Right lobe of liver (tissue), 6 donors: ENCODE measurements at regions not wholly inside any gene's neighbourhood (a gene's known extent, or its start where the extent isn't known, plus 50 kb on each side); places are given as distances from the start of the nearest gene placed in this dataset.
"Not testable (repeated sequence)": the region's sequence is repeated elsewhere in the genome, so short reads cannot be mapped to it uniquely, and the experiment has no call there.

Experiments
- ATAC-seq, 4 donors: fragments of 200-7000 bp; cut with Tn5 transposase; one replicate each; pipeline ENCODE4 v1.9.1; 2020; ENCODE audit warnings: mild to moderate bottlenecking in 4 of 4, moderate library complexity in 4 of 4
- DNase-seq, 3 donors: peaks; one replicate each; pipeline ENCODE4 v3.0.0-alpha.2; 2020
- H3K27ac ChIP-seq, 3 donors: fragments of 200-600 bp; one replicate each; pipeline ENCODE4 v1.8.0; 2022
- H3K27me3 ChIP-seq, 2 donors: fragments of 200-600 bp; one replicate each; pipeline ENCODE4 v1.8.0; 2022
- H3K36me3 ChIP-seq, 4 donors: fragments of 200-600 bp; sonication (generic) in 1 of 4; one replicate each; pipeline versions ENCODE4 v1.5.1 to v1.8.0; 2017 to 2022; ENCODE audit warnings: control low read depth in 1 of 4
- H3K4me1 ChIP-seq, 4 donors: fragments of 200-600 bp; sonication (generic) in 1 of 4; one replicate each; pipeline versions ENCODE4 v1.5.1 to v1.8.0; 2017 to 2022; ENCODE audit warnings: control low read depth in 1 of 4
- H3K4me3 ChIP-seq, 3 donors: fragments of 200-600 bp; one replicate each; pipeline ENCODE4 v1.8.0; 2022
- H3K9me3 ChIP-seq, 4 donors: fragments of 200-600 bp; sonication (generic) in 1 of 4; one replicate each; pipeline versions ENCODE4 v1.5.1 to v1.8.0; 2017 to 2022; ENCODE audit warnings: control low read depth in 1 of 4
- POLR2A ChIP-seq: fragments of 450-650 bp; IDR thresholded peaks from one replicate; pipeline ENCODE4 v1.6.1; 2017; ENCODE audit warnings: antibody characterized with exemption, mild to moderate bottlenecking
- WGBS: methylation state at CpG from one replicate; pipeline ENCODE4 v1.1.6; 2018; ENCODE audit warnings: low coverage, low lambda C conversion rate; ENCODE audit not compliant: insufficient coverage; ENCODE audit errors: missing lambda C conversion rate; 5-methylcytosine and 5-hydroxymethylcytosine counted together
- intact Hi-C, 2 donors: fragments of 100-400 bp; cut with DNase I; formaldehyde crosslinking; loops; one replicate each; pipeline versions ENCODE4 v1.11.2 to v1.14.1; 2022
- TF ChIP-seq, protein P1 (sequence below), 4 donors: fragments of 200-600 bp in 3 of 4; fragments of 450-650 bp in 1 of 4; IDR thresholded peaks; one replicate each; pipeline versions ENCODE4 v1.5.1 to v1.8.0; 2016 to 2022; ENCODE audit warnings: antibody characterized with exemption in 4 of 4, mild to moderate bottlenecking in 2 of 4
- donor health status: DM: no; HTN: yes; CAD: no.
- donor health status: DM: no; HTN: no; CAD: no.
- donor health status: DM: no; HTN: no; CAD: no.
- donor health status: DM: no; HTN: yes; CAD: no.
- donor health status: DM: no; HTN: yes; CAD: no.

DNA sequence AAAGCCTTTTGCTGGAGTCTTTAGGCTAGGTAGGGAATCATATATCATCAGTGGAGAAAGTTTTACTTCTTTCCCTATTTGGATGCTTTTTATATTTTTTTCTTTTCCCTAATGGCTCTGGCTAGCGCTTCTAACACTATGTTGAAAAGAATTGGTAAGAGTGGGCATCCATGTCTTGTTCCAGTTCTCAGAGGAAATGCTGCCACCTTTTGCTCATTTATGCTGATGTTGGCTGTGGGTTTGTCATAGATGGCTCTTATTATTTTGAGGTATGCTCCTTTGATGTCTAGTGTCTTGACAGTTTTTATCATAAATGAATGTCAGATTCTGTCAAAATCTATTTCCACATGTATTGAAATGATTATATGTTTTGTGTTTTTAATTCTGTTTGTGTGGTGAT is 1544.1 kb downstream of the REEP3 start:
- ATAC-seq (peak in 2 of 4 donors; percentile 28 to 40), DNase-seq (no peak)
- no peaks in the 10 kb centered on the region for H3K36me3 ChIP-seq
- intact Hi-C loops: no loop called here
- H3K9me3 ChIP-seq: no peaks in the 10 kb centered on the region
- TF ChIP-seq, protein P1, sequence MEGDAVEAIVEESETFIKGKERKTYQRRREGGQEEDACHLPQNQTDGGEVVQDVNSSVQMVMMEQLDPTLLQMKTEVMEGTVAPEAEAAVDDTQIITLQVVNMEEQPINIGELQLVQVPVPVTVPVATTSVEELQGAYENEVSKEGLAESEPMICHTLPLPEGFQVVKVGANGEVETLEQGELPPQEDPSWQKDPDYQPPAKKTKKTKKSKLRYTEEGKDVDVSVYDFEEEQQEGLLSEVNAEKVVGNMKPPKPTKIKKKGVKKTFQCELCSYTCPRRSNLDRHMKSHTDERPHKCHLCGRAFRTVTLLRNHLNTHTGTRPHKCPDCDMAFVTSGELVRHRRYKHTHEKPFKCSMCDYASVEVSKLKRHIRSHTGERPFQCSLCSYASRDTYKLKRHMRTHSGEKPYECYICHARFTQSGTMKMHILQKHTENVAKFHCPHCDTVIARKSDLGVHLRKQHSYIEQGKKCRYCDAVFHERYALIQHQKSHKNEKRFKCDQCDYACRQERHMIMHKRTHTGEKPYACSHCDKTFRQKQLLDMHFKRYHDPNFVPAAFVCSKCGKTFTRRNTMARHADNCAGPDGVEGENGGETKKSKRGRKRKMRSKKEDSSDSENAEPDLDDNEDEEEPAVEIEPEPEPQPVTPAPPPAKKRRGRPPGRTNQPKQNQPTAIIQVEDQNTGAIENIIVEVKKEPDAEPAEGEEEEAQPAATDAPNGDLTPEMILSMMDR (IDR thresholded peaks at IDR 0.05): peak in 1 of 4 donors; percentile 22
- TF ChIP-seq POLR2A: no peak
- H3K27ac ChIP-seq: no peak overlapping the region
- WGBS: 56% methylated on average over 1 of the region's 1 CpG
- H3K4me3 ChIP-seq: no peak overlapping the region
- no peaks in the 10 kb centered on the region for H3K4me1 ChIP-seq
- no peaks in the 10 kb centered on the region for H3K27me3 ChIP-seq

DNA sequence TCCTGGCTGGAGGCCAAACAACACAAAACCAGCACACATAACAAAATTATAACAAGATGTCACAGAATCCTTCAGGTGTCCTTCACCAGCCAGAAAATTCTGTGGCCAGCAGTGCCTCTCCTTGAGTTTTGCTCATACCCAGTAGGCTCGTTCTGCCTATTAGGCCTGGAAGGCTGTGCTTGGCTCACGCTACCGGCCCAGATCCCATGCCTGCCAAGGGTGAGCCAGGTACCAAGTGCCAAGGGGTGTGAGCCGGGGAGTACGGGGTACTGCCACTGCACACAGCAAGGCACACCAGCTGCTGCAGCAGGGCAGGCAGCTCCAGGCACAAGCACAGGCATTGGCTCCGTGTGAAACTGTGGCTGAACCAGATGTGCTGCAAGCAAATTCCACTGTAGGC is 1562.0 kb downstream of the REEP3 start:
- no peak for TF ChIP-seq POLR2A
- TF ChIP-seq, protein P1 (IDR thresholded peaks at IDR 0.05): no peak
- no peak overlapping the region for H3K27ac ChIP-seq
- H3K4me1 ChIP-seq: no peaks in the 10 kb centered on the region
- H3K9me3 ChIP-seq: no peaks in the 10 kb centered on the region
- DNase-seq: no peak
- no peaks in the 10 kb centered on the region for H3K36me3 ChIP-seq
- H3K27me3 ChIP-seq: no peaks in the 10 kb centered on the region
- H3K4me3 ChIP-seq: no peak overlapping the region
- intact Hi-C loops: no loop called here
- WGBS: 80% methylated on average over 1 of the region's 6 CpGs
- ATAC-seq: no peak

DNA sequence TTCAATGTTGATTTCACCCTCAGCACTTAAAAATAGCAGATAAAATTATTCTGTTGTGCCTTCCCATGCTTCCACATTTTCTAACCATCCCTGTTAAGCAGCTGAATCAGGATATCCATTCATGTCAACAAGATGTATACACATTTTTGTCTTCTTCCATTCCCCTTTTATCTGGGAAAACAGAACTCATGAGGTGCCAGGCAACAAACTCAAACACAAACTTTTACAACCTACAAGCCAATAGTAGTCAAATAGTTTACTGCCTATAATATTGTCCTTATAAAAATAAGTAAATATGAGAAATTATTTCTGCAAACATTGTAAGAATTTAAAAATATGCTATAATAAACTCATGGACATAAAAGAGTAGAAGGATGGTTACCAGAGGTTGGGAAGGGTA is 1569.8 kb downstream of the REEP3 start:
- intact Hi-C loops: no loop called here
- H3K9me3 ChIP-seq: no peaks in the 10 kb centered on the region
- no peak overlapping the region for H3K27ac ChIP-seq
- H3K36me3 ChIP-seq: no peaks in the 10 kb centered on the region
- H3K4me3 ChIP-seq: no peak overlapping the region
- no peak for TF ChIP-seq POLR2A
- TF ChIP-seq, protein P1 (IDR thresholded peaks at IDR 0.05): no peak
- DNase-seq: no peak
- no peak for ATAC-seq
- no peaks in the 10 kb centered on the region for H3K4me1 ChIP-seq
- no peaks in the 10 kb centered on the region for H3K27me3 ChIP-seq

DNA sequence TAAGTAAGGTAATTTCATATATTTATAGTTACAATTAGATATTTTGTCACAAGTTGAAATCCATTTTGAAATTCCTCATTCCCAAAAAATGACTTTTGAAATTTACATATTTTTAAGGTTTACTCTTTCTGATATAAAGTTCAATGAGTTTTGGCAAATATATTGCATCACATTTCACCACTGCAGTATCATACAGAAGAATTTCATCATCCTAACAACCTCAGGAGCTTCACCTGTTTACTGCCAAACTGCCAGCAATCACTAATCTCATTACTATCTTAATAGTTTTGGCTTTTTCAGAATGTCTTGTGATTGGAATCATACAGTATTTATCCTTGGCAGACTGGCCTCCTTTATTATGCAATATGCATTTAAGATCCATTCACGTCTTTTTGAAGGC is 1578.9 kb downstream of the REEP3 start:
- H3K4me1 ChIP-seq: peaks cover 0 to 8% (median 0%) of the 10 kb centered on the region in 4 donors
- H3K27me3 ChIP-seq: no peaks in the 10 kb centered on the region
- DNase-seq: no peak
- peak; percentile 38 to 78 (median 64) for ATAC-seq
- no peak overlapping the region for H3K27ac ChIP-seq
- H3K9me3 ChIP-seq: no peaks in the 10 kb centered on the region
- H3K36me3 ChIP-seq: no peaks in the 10 kb centered on the region
- H3K4me3 ChIP-seq: no peak overlapping the region
- intact Hi-C loops: no loop called here
- TF ChIP-seq, protein P1 (IDR thresholded peaks at IDR 0.05): no peak
- TF ChIP-seq POLR2A: no peak
- WGBS: 19% methylated on average over 1 of the region's 1 CpG

DNA sequence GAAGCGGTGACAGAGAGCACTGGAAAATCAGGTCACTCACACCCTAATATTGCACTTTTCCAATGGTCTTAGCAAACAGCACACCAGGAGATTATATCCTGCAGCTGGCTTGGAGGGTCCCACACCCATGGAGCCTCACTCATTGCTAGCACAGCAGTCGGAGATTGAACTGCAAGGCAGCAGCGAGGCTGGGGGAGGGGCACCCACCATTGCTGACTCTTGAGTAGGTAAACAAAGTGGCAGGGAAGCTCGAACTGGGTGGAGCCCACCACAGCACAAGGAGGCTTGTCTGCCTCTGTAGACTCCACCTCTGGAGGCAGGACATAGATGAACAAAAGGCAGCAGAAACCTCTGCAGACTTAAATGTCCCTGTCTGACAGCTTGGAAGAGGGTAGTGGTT is 1579.7 kb downstream of the REEP3 start:
- H3K27ac ChIP-seq, ATAC-seq, H3K4me1 ChIP-seq, H3K4me3 ChIP-seq, DNase-seq, intact Hi-C loops, H3K9me3 ChIP-seq, H3K27me3 ChIP-seq, H3K36me3 ChIP-seq: not testable (repeated sequence)
- 80% methylated on average over 1 of the region's 4 CpGs for WGBS
